ENCODE measurements at regions not wholly inside any gene's neighbourhood (a gene's known extent, or its start where the extent isn't known, plus 50 kb on each side); places are given as distances from the start of the nearest gene placed in this dataset.

DNA sequence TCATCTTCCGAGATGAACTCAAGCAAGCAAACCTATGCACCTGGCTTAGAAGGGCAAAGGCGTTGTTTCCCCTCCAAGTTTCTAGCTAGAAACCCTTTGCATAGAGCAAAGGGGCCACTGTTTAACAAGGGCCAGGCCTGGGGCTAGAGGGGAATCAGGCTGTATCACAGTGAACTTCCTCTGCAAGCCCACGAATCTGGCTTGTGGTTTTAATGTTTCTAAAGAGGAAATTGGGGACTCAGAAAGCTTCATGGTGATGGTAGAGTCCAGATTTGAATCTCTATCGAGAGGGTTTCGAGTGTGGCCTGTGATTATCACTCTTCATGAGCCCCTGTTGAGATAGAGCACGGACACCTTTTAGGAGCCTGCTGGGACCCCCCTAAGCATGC lies 189.9 kb downstream of the VRK1 start:
- no peak for TF ChIP-seq CTCF (IDR thresholded peaks at IDR 0.05)
- H3K79me2 ChIP-seq: no peaks in the 10 kb centered on the region
- no peak overlapping the region for H3K27ac ChIP-seq
- H3K27me3 ChIP-seq (ENCODE audit: control insufficient read depth, insufficient read depth, low read length): no peaks in the 10 kb centered on the region
- H3K36me3 ChIP-seq (ENCODE audit: control insufficient read depth, insufficient read depth, low read length): no peaks in the 10 kb centered on the region
- no peak overlapping the region for H3K9ac ChIP-seq
- H2AFZ ChIP-seq: no peak overlapping the region
- H3K4me1 ChIP-seq: no peaks in the 10 kb centered on the region
- no peak overlapping the region for H3K4me2 ChIP-seq (ENCODE audit: low read length)
- no peak overlapping the region for H3K4me3 ChIP-seq (ENCODE audit: low read depth, low read length)
- no peaks in the 10 kb centered on the region for H3K9me3 ChIP-seq (ENCODE audit: control insufficient read depth, low read length)

GRCh38 chr14:96987771-96988170 lies 190.6 kb downstream of the VRK1 start:
- H3K4me1 ChIP-seq: no peaks in the 10 kb centered on the region
- H3K27ac ChIP-seq: no peak overlapping the region
- no peaks in the 10 kb centered on the region for H3K36me3 ChIP-seq (ENCODE audit: control insufficient read depth, insufficient read depth, low read length)
- H3K9ac ChIP-seq: no peak overlapping the region
- no peak for TF ChIP-seq CTCF (IDR thresholded peaks at IDR 0.05)
- H3K4me3 ChIP-seq (ENCODE audit: low read depth, low read length): no peak overlapping the region
- no peak overlapping the region for H2AFZ ChIP-seq
- no peaks in the 10 kb centered on the region for H3K27me3 ChIP-seq (ENCODE audit: control insufficient read depth, insufficient read depth, low read length)
- no peaks in the 10 kb centered on the region for H3K9me3 ChIP-seq (ENCODE audit: control insufficient read depth, low read length)
- no peak overlapping the region for H3K4me2 ChIP-seq (ENCODE audit: low read length)
- no peaks in the 10 kb centered on the region for H3K79me2 ChIP-seq

- Histone ChIP-seq H3K9me3 (ENCODE audit: control insufficient read depth, low read length) (no peaks in the 10 kb centered on the region), H3K27ac (no peak overlapping the region), H2AFZ (no peak overlapping the region), H3K9ac (no peak overlapping the region), H3K27me3 (ENCODE audit: control insufficient read depth, insufficient read depth, low read length) (no peaks in the 10 kb centered on the region), H3K4me1 (no peaks in the 10 kb centered on the region), H3K4me2 (ENCODE audit: low read length) (no peak overlapping the region), H3K79me2 (no peaks in the 10 kb centered on the region), H3K36me3 (ENCODE audit: control insufficient read depth, insufficient read depth, low read length) (no peaks in the 10 kb centered on the region), H3K4me3 (ENCODE audit: low read depth, low read length) (no peak overlapping the region)
- TF ChIP-seq CTCF (IDR thresholded peaks at IDR 0.05): no peak
These were observed 192.1 kb downstream of the VRK1 start for GRCh38 chr14:96989306-96989705.

GRCh38 chr14:96991226-96991625 lies 194.0 kb downstream of the VRK1 start:
- H2AFZ ChIP-seq: no peak overlapping the region
- no peaks in the 10 kb centered on the region for H3K27me3 ChIP-seq (ENCODE audit: control insufficient read depth, insufficient read depth, low read length)
- H3K36me3 ChIP-seq (ENCODE audit: control insufficient read depth, insufficient read depth, low read length): no peaks in the 10 kb centered on the region
- no peaks in the 10 kb centered on the region for H3K79me2 ChIP-seq
- H3K4me3 ChIP-seq (ENCODE audit: low read depth, low read length): no peak overlapping the region
- no peak overlapping the region for H3K27ac ChIP-seq
- no peak overlapping the region for H3K4me2 ChIP-seq (ENCODE audit: low read length)
- no peak for TF ChIP-seq CTCF (IDR thresholded peaks at IDR 0.05)
- no peak overlapping the region for H3K9ac ChIP-seq
- no peaks in the 10 kb centered on the region for H3K9me3 ChIP-seq (ENCODE audit: control insufficient read depth, low read length)
- no peaks in the 10 kb centered on the region for H3K4me1 ChIP-seq

- no peaks in the 10 kb centered on the region for H3K79me2 ChIP-seq
- no peak overlapping the region for H3K9ac ChIP-seq
These were observed 197.8 kb downstream of the VRK1 start for GRCh38 chr14:96994999-96995398.

More at GRCh38 chr14:96994999-96995398, 197.8 kb downstream of the VRK1 start:
- Histone ChIP-seq H3K27me3 (ENCODE audit: control insufficient read depth, insufficient read depth, low read length) (no peaks in the 10 kb centered on the region), H3K4me2 (ENCODE audit: low read length) (no peak overlapping the region), H3K4me1 (no peaks in the 10 kb centered on the region), H3K9me3 (ENCODE audit: control insufficient read depth, low read length) (no peaks in the 10 kb centered on the region), H3K4me3 (ENCODE audit: low read depth, low read length) (no peak overlapping the region), H3K27ac (no peak overlapping the region), H3K36me3 (ENCODE audit: control insufficient read depth, insufficient read depth, low read length) (no peaks in the 10 kb centered on the region), H2AFZ (no peak overlapping the region)
- TF ChIP-seq CTCF (IDR thresholded peaks at IDR 0.05): no peak
